ENCODE measurements at regions not wholly inside any gene's neighbourhood (a gene's known extent, or its start where the extent isn't known, plus 50 kb on each side); places are given as distances from the start of the nearest gene placed in this dataset.

- no peak for DNase-seq (ENCODE audit: low read depth)
- no peak for TF ChIP-seq CTCF (IDR thresholded peaks at IDR 0.05; ENCODE audit: low read length, missing control alignments)
- no peak overlapping the region for H3K4me3 ChIP-seq (replicated peaks; ENCODE audit: low read depth, low read length)
These were observed 120.7 kb upstream of the TMTC2 start for GRCh38 chr12:82565966-82566365.

- no peak for DNase-seq (ENCODE audit: low read depth)
- H3K4me3 ChIP-seq (replicated peaks; ENCODE audit: low read depth, low read length), result no peak overlapping the region
These were observed 119.0 kb upstream of the TMTC2 start for GRCh38 chr12:82567688-82568087.

GRCh38 chr12:82574191-82574590, 112.5 kb upstream of the TMTC2 start:
- no peak overlapping the region for H3K4me3 ChIP-seq (replicated peaks; ENCODE audit: low read depth, low read length)
- no peak for DNase-seq (ENCODE audit: low read depth)
- no peak for TF ChIP-seq CTCF (IDR thresholded peaks at IDR 0.05; ENCODE audit: low read length, missing control alignments)

More at GRCh38 chr12:82567688-82568087, 119.0 kb upstream of the TMTC2 start:
- TF ChIP-seq CTCF (IDR thresholded peaks at IDR 0.05; ENCODE audit: low read length, missing control alignments), result no peak

GRCh38 chr12:82578725-82579124, 108.0 kb upstream of the TMTC2 start:
- TF ChIP-seq CTCF (IDR thresholded peaks at IDR 0.05; ENCODE audit: low read length, missing control alignments), result no peak
- no peak overlapping the region for H3K4me3 ChIP-seq (replicated peaks; ENCODE audit: low read depth, low read length)
- no peak for DNase-seq (ENCODE audit: low read depth)

GRCh38 chr12:82583756-82584155, 103.0 kb upstream of the TMTC2 start:
- TF ChIP-seq CTCF (IDR thresholded peaks at IDR 0.05; ENCODE audit: low read length, missing control alignments), result no peak
- no peak for DNase-seq (ENCODE audit: low read depth)
- no peak overlapping the region for H3K4me3 ChIP-seq (replicated peaks; ENCODE audit: low read depth, low read length)

- DNase-seq (ENCODE audit: low read depth), result no peak
- TF ChIP-seq CTCF (IDR thresholded peaks at IDR 0.05; ENCODE audit: low read length, missing control alignments), result no peak
- no peak overlapping the region for H3K4me3 ChIP-seq (replicated peaks; ENCODE audit: low read depth, low read length)
These were observed 93.6 kb upstream of the TMTC2 start for GRCh38 chr12:82593143-82593542.

GRCh38 chr12:82593901-82594396, 92.8 kb upstream of the TMTC2 start:
- TF ChIP-seq CTCF (IDR thresholded peaks at IDR 0.05; ENCODE audit: low read length, missing control alignments), result no peak
- no peak overlapping the region for H3K4me3 ChIP-seq (replicated peaks; ENCODE audit: low read depth, low read length)
- DNase-seq (ENCODE audit: low read depth), result no peak

Data from fibroblast of pulmonary artery (primary cell).